HG03354 (cell line): ENCODE measurements at regions not wholly inside any gene's neighbourhood (a gene's known extent, or its start where the extent isn't known, plus 50 kb on each side); places are given as distances from the start of the nearest gene placed in this dataset.
"Not testable (repeated sequence)": the region's sequence is repeated elsewhere in the genome, so short reads cannot be mapped to it uniquely, and the experiment has no call there.

ENCODE experiments used
- ATAC-seq: cut with Tn5 transposase; IDR thresholded peaks from one replicate; pipeline ENCODE4 v1.9.1; 2021; ENCODE audit warnings: mild to moderate bottlenecking; ENCODE audit not compliant: unreplicated experiment, poor library complexity, severe bottlenecking

DNA sequence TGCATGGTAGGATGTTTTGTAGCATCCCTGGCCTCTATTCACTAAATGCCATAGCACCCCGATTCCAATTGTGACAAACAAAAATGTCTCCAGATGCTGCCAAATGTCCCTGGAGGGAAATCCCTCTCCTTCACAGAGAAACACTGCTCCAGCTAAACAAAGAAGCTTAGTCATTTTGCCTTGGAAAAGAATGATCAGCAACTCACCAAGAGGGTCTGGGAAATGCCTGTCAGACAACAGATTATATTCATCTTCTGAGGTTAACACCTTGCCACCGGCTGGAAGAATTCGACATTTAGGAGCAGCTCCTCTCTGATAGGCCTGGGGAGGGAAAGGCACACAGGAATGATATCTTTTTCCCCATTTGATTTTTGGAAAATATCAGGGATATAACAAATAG lies 84.4 kb downstream of the NIBAN1 start:
- ATAC-seq: no peak

DNA sequence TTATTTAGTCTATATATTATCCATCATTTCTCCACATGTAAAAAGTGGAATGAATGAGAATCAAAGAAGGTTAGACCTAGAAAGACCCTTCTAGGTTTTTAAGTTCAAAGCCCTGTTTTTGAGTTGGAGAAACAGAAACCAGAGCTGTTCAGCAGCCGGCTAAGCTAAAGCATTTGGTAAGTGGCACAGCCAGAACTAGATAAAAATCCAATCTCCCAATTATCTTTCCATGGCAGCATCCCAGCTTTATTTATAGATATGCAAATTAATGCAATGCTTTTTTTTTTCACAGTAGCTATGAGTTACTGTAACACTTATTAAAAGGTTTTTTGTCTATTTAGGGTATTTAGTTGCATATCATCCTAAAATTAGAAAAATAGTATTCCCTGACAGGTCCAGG lies 85.1 kb downstream of the NIBAN1 start:
- no peak for ATAC-seq

DNA sequence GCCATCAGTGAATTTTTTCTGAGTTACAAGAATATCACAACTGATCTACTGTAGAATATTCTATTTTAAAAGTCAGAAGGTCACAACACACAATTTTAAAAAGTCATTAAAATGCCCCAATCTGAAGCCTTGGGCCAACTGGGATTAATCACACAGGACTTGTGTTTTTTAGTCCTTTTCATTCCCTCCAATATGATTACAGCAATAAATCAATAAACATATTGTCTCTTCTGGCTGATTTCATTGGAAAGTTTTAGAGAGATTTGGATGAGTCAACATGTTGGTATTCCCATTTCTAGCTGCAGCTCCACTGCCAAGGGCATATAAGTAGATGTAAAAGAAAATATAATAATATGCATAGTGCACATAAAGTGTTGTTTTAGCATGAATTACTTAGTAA lies 85.8 kb downstream of the NIBAN1 start:
- no peak for ATAC-seq

DNA sequence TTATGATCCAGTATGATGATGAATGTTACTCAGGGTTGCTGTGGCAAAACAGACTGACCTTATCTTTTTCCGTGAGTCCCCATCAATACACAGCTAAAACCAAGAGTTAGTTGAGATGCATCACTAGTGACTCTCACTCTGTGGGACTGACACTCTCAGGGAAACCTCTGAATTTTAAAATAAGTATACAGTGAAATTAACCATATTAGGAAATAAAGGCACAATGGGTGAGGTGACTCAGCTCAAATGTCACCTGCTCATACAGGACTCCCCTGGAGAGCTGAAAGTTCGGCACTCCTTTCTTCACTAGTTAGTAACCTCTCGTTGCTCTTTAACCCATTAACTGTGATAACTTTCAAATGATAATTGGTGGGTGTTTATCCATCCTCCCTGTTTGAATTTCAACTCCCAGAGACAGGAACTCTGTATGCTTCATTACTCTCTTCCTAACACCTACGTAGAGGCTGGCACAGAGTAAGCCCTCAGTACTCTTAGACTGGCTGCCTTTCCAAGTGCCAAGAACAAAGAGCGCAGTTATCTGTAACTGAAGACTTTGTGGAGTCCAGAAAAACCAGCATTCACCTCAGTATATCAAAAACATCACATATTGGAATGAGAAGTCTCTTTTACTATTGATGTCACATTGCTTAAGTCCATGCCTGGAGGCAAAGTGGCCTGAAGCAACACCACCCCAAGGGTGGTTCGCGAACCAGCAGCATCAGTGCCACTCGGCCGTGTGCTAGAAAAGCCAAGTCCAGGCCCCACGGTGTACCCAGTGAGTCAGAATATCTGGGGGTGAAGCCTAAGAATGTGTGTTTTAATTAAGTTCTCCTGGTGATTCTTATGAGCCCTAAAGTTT lies 91.1 kb downstream of the NIBAN1 start:
- no peak for ATAC-seq

GRCh38 chr1:184881941-184882913 lies 92.1 kb downstream of the NIBAN1 start:
- peak; percentile 51 for ATAC-seq

- ATAC-seq: no peak
Observed at GRCh38 chr1:184879876-184880557, 94.3 kb downstream of the NIBAN1 start.

DNA sequence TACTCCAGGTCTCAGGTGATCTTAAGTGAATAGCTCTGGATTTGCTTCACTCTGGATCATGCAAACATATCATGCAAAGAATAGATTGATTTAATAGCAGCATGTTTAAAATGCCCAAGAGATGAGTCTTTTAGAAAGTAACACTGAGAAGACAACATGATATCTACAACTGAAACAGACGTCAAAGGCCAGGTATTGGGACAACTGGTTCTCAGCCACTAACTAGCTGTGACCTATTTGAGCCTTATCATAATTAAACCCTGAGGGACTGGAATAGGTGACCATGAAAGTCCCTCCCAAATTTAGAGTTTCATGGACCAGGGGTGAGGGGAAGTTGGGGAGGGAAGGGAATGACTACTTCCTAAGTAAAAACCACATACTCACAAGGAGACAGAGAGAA lies 95.7 kb downstream of the NIBAN1 start:
- no peak for ATAC-seq

GRCh38 chr1:184878002-184878401 lies 96.3 kb downstream of the NIBAN1 start:
- no peak for ATAC-seq

DNA sequence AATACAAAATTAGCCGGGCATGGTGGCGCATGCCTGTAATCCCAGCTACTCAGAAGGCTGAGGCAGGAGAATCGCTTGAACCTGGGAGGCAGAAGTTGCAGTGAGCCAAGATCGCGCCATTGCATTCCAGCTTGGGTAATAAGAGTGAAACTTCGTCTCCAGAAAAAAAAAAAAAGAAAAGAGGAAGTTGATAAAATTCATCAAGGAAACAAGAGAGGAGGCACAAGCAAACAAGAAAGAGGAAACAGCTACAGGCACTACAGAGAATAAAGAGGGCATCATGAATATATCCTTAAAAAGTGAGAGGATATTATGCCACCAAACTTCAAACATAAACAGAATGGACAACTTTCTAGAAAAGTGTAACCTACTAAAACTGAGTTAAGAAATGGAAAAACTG lies 98.3 kb downstream of the NIBAN1 start:
- ATAC-seq: not testable (repeated sequence)

GRCh38 chr1:184875218-184875617 lies 99.1 kb downstream of the NIBAN1 start:
- ATAC-seq: no peak

DNA sequence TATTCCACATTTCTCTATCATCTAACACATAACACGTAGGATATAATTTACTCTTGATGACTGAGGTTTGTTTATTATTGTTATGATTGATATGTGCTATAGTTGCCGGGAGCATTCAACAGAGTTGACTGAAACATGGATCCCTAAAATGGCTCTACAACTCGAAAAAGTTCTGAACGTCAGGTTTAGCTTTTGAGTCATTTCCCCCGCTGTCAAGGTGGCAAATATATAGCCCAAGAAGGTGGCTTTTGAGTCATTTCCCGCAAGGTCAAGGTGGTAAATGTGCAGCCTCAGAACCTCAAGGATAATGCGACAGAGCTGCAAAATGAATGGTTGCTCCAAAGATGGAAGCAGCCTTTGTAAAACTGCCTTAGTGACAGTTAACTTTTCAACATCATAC lies 104.0 kb downstream of the NIBAN1 start:
- ATAC-seq: no peak

GRCh38 chr1:184867866-184868689 lies 106.2 kb downstream of the NIBAN1 start:
- no peak for ATAC-seq

DNA sequence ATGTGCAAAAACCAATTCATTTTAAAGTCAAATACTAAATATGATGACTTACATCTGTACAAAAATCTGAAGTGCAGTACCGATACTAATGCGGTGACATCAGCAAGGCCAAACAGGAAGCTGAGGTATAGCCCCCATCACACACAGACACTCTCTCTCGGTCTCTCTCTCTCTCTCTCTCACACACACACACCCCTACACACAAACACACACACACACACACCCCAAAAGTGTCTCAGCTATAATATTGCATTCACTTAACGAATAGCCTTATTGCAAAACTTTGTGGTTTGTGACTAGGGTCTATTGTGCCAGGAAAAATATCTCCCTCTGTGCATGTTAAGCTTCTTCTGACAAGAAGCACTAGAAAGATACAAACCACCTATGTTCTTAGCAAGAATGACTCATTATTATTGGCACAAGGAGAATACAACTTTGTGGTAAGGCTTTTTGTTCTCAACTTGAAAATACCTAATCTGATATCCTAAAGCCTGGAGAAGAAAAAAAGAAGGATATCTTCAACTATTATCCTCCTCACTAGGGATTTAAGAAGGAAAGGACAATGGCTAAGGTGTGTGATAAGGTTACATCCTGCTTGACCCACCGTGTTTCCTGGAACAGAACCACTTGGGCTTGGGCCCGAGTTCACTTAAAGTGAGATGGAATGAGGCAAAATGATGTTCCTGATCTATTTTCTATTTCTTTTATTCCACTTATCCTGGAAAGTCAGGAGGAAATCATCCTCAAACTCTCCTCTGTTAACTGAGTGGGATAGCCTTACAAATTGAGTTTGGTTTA lies 107.1 kb downstream of the NIBAN1 start:
- peak; percentile 97 for ATAC-seq

DNA sequence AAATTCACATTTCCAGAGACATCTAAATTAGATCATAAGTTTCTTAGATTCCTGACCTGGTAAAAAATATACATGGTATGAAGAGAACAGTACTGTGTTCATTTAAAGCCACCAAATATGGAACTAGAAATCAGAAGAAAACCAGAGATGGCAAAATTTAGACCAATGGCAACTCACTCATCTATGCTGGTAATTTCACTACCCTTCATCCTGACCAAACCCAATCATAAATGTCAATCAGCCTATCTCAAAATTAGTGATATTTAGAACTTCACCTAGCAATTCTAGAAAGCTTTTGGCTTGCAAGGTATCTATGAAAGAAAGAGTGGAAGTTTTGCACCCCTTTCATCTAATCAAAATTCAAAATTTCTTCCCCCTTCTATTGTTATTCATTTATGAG lies 107.7 kb downstream of the NIBAN1 start:
- peak; percentile 31 for ATAC-seq

GRCh38 chr1:184865831-184866230 lies 108.5 kb downstream of the NIBAN1 start:
- no peak for ATAC-seq

DNA sequence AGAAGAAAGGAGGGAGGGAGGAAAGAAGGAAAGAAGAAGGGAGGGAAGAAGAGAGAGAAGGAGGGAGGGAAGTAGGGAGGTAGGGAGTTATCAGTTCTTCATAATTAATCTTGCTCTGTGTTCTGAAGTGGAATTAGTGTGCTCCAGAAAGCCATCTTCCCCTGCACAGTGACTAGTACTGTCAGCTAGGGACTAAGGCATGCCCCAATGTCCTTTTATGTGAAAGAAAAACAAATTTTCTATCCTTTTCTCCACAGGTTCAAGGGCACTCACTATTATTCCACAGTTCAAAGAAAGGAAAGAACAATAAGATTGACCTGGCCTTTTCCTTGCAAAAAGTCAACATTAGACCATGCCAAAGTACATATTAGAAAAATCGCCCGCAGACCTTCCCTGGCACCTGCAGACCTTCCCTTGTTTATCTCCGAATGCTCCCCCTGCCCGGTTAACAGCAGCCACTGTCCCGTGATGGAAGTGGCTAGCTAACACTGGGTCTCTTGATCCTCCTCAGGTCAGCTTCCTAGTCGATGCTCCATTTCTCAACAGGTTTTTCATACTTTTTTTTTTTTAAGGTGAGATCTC lies 107.2 kb upstream of the EDEM3 start:
- no peak for ATAC-seq

DNA sequence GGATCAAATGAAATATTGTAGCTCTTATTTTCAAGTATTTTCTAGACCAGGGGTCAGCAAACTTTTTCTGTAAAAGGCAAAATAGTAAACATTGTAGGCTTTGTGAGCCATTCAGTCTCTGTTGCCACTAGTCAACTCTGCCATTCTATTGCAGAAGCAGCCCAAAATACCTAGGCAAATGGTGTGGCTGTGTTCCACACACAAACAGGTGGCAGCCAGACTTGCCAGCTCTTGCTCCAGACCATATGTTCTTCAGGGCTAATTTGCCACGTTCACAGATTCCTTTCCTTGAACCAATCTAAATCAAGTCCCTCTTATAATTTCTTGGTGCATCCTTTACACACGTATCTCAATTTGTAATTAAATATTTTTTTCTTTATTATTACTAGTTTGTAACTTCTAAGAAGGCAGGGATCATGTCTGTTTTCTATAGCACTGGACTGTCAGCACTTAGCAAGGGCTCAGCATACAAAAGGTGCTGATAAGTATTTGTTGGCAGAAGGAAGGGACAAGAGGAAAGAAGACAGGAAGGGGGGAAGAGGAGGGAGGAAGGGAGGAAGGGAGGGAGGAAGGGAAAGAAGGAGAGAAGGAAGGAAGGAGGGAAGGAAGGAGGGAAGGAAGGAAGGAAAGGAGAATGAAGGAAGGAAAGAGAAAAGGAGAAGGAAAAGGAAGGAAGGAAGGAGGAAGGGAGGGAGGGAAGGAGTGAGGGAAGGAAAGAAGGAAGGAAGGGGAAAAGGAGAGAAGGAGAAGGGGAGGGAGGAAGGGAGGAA lies 106.5 kb upstream of the EDEM3 start:
- peak; percentile 85 for ATAC-seq
